Hepatocyte (in vitro differentiated cells): ENCODE measurements at regions not wholly inside any gene's neighbourhood (a gene's known extent, or its start where the extent isn't known, plus 50 kb on each side); places are given as distances from the start of the nearest gene placed in this dataset.

Experiments used
- CTCF ChIP-seq: fragments of 200-600 bp; sonication (generic); IDR thresholded peaks from 2 replicates; pipeline ENCODE4 v1.5.1; 2016; ENCODE audit warnings: antibody characterized with exemption, mild to moderate bottlenecking; ENCODE audit not compliant: poor library complexity
- EZH2 ChIP-seq: fragments of 200-600 bp; sonication (generic); IDR thresholded peaks from 2 replicates; pipeline ENCODE4 v1.6.1; 2016; ENCODE audit warnings: antibody characterized with exemption, mild to moderate bottlenecking, borderline replicate concordance
- EZH2phosphoT487 ChIP-seq: fragments of 200-600 bp; sonication (generic); IDR thresholded peaks from one replicate; pipeline ENCODE4 v1.6.1; 2018; ENCODE audit warnings: antibody characterized with exemption, mild to moderate bottlenecking, low read depth, moderate library complexity; ENCODE audit not compliant: unreplicated experiment, severe bottlenecking

- TF ChIP-seq CTCF, result no peak
- no peak for TF ChIP-seq EZH2
- no peak for TF ChIP-seq EZH2phosphoT487
These were observed 325.3 kb upstream of the SMIM21 start for GRCh38 chr18:75752740-75753263.
